Sciatic nerve (tissue), 2 donors: ENCODE measurements at regions not wholly inside any gene's neighbourhood (a gene's known extent, or its start where the extent isn't known, plus 50 kb on each side); places are given as distances from the start of the nearest gene placed in this dataset.
"Not testable (repeated sequence)": the region's sequence is repeated elsewhere in the genome, so short reads cannot be mapped to it uniquely, and the experiment has no call there.

Source experiments
- ATAC-seq: fragments of 200-7000 bp; cut with Tn5 transposase; one replicate; pipeline ENCODE4 v1.9.1; 2020; ENCODE audit warnings: mild to moderate bottlenecking, moderate library complexity
- DNase-seq: peaks from one replicate; pipeline ENCODE4 v3.0.0-alpha.2; 2020; ENCODE audit warnings: low spot score
- intact Hi-C: fragments of 100-400 bp; cut with DNase I; formaldehyde crosslinking; loops from one replicate; pipeline ENCODE4 v1.14.2; 2022
- donor health status: DM: no; HTN: no; CAD: no.
- donor health status: DM: no; HTN: no; CAD: no.

GRCh38 chr1:232130815-232131480 lies 499.0 kb downstream of the SIPA1L2 start:
- ATAC-seq (no peak), DNase-seq (no peak)
- intact Hi-C loops = no loop called here

GRCh38 chr1:232127190-232127589 lies 500.6 kb downstream of the DISC1 start:
- intact Hi-C loops = no loop called here
- DNase-seq = no peak
- no peak for ATAC-seq

- intact Hi-C loops = no loop called here
- no peak for DNase-seq
- ATAC-seq = no peak
Observed at GRCh38 chr1:232123775-232124659, 497.4 kb downstream of the DISC1 start.

- intact Hi-C loops, ATAC-seq, DNase-seq: not testable (repeated sequence)
Observed at GRCh38 chr1:232117903-232118302, 491.3 kb downstream of the DISC1 start.

GRCh38 chr1:232114985-232115384 lies 488.4 kb downstream of the DISC1 start:
- intact Hi-C loops = no loop called here
- ATAC-seq (no peak), DNase-seq (no peak)

GRCh38 chr1:232112076-232112475 lies 485.5 kb downstream of the DISC1 start:
- intact Hi-C loops = no loop called here
- ATAC-seq (no peak), DNase-seq (no peak)

GRCh38 chr1:232111611-232112010 lies 485.0 kb downstream of the DISC1 start:
- ATAC-seq (no peak), DNase-seq (no peak)
- intact Hi-C loops = no loop called here

GRCh38 chr1:232110281-232111090 lies 483.9 kb downstream of the DISC1 start:
- intact Hi-C loops = no loop called here
- no peak for ATAC-seq
- DNase-seq = no peak

- no peak for ATAC-seq
- intact Hi-C loops = no loop called here
- DNase-seq = no peak
Observed at GRCh38 chr1:232109391-232109790, 482.8 kb downstream of the DISC1 start.

- ATAC-seq = no peak
- DNase-seq = no peak
- intact Hi-C loops = no loop called here
Observed at GRCh38 chr1:232108598-232108997, 482.0 kb downstream of the DISC1 start.

- no peak for ATAC-seq
- intact Hi-C loops = no loop called here
- no peak for DNase-seq
Observed at GRCh38 chr1:232106415-232106814, 479.8 kb downstream of the DISC1 start.

GRCh38 chr1:232105561-232105960 lies 479.0 kb downstream of the DISC1 start:
- intact Hi-C loops = no loop called here
- no peak for ATAC-seq
- no peak for DNase-seq

GRCh38 chr1:232101231-232101630 lies 474.6 kb downstream of the DISC1 start:
- intact Hi-C loops = no loop called here
- ATAC-seq = no peak
- no peak for DNase-seq

GRCh38 chr1:232096751-232097150 lies 470.2 kb downstream of the DISC1 start:
- ATAC-seq = no peak
- DNase-seq = no peak
- intact Hi-C loops = no loop called here
